ENCODE measurements at regions not wholly inside any gene's neighbourhood (a gene's known extent, or its start where the extent isn't known, plus 50 kb on each side); places are given as distances from the start of the nearest gene placed in this dataset.

DNA sequence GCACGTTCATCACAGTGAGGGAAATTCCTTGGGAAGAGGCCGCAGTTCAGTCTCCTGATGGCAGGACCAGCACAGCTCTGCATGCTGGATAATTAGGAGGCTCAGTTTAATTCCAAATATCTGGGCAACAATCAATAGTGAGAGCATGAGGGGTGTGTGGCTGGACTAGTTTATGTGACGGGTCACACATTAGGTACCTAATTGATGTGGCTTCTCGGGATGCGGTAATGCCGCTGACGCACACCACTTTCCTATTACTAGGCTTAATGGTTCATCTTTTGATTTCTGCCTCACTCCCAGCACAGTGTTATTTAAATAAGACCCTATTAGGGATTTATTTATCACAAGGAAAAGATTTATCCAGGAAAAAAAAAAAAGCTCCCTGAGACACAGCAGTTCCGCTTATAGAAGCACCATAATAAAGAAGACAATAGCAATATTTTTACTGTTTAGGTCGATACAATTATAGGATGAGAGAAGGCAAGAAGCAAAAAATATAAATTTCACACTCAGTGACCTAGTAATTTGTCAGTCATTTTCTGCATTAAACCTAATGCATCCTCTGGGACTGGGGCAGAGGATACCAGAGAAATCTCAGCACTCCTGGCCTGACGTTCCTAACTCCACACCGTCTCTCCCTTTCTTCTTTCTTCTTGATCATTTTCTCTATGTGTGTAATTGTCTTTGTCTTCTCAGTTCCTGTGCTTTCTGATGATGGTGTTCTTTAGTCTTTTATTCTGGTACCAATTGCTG lies 264.7 kb upstream of the SLC14A2 start:
- in situ Hi-C loops (cut with MboI) (no loop called here), intact Hi-C loops (cut with micrococcal nuclease; ENCODE audit: unreplicated experiment) (no loop called here)
- no peak overlapping the region for H3K9ac ChIP-seq (ENCODE audit: control insufficient read depth, insufficient read depth, low read length)
- ChIA-PET CTCF (interaction anchor here (0.7 kb wide), 1 partner anchor 224 kb away, joined by 3 read pairs; no protein-coding TSS in a partner anchor), SMC1A (ENCODE audit: uncharacterized antibody, unreplicated experiment) (no interaction called here), POLR2A (no interaction called here), RAD21 (ENCODE audit: unreplicated experiment) (no interaction called here)
- no peaks in the 10 kb centered on the region for H3K79me2 ChIP-seq (ENCODE audit: control insufficient read depth, insufficient read depth, low read length)
- DNase-seq (ENCODE audit: low read depth, low spot score) (no peak), FAIRE-seq (no peak), ATAC-seq (no peak)
- 53% methylated on average over 11 of the region's 11 CpGs for WGBS (ENCODE audit: insufficient coverage, insufficient replicate concordance, low lambda C conversion rate, missing lambda C conversion rate)
- H3K27me3 ChIP-seq (replicated peaks in 1 of 2; ENCODE audit: control insufficient read depth in 2 of 2, insufficient read depth in 2 of 2, low read length in 1 of 2): peaks cover 0 to 3% of the 10 kb centered on the region in 2 experiments; a peak in 1 of 4 replicates
- H3K9me3 ChIP-seq (replicated peaks; ENCODE audit: control insufficient read depth, insufficient read depth, low read length): no peaks in the 10 kb centered on the region
- H3K4me3 ChIP-seq: no peak overlapping the region
- TF ChIP-seq, protein P1, sequence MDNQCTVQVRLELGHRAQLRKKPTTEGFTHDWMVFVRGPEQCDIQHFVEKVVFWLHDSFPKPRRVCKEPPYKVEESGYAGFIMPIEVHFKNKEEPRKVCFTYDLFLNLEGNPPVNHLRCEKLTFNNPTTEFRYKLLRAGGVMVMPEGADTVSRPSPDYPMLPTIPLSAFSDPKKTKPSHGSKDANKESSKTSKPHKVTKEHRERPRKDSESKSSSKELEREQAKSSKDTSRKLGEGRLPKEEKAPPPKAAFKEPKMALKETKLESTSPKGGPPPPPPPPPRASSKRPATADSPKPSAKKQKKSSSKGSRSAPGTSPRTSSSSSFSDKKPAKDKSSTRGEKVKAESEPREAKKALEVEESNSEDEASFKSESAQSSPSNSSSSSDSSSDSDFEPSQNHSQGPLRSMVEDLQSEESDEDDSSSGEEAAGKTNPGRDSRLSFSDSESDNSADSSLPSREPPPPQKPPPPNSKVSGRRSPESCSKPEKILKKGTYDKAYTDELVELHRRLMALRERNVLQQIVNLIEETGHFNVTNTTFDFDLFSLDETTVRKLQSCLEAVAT (IDR thresholded peaks at IDR 0.05): no peak
- TF ChIP-seq, protein P2, sequence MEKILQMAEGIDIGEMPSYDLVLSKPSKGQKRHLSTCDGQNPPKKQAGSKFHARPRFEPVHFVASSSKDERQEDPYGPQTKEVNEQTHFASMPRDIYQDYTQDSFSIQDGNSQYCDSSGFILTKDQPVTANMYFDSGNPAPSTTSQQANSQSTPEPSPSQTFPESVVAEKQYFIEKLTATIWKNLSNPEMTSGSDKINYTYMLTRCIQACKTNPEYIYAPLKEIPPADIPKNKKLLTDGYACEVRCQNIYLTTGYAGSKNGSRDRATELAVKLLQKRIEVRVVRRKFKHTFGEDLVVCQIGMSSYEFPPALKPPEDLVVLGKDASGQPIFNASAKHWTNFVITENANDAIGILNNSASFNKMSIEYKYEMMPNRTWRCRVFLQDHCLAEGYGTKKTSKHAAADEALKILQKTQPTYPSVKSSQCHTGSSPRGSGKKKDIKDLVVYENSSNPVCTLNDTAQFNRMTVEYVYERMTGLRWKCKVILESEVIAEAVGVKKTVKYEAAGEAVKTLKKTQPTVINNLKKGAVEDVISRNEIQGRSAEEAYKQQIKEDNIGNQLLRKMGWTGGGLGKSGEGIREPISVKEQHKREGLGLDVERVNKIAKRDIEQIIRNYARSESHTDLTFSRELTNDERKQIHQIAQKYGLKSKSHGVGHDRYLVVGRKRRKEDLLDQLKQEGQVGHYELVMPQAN (conservative IDR thresholded peaks at IDR 0.05): no peak
- TF ChIP-seq KAT2A (conservative IDR thresholded peaks at IDR 0.05; ENCODE audit: control insufficient read depth, low read depth, low read length): no peak
- no peak for TF ChIP-seq KLF5 (IDR thresholded peaks at IDR 0.05; ENCODE audit: partially characterized antibody)
- TF ChIP-seq ZNF274 (IDR thresholded peaks at IDR 0.05; ENCODE audit: insufficient read depth, insufficient read length): no peak
- no peak for TF ChIP-seq RAD51 (IDR thresholded peaks at IDR 0.05)
- TF ChIP-seq POLR2A (IDR thresholded peaks at IDR 0.05; ENCODE audit: low read depth, low read length): no peak
- no peak for TF ChIP-seq BCL11A (IDR thresholded peaks at IDR 0.05; ENCODE audit: low read depth, low read length)
- TF ChIP-seq SREBF2 (IDR thresholded peaks at IDR 0.05; ENCODE audit: low read length): no peak
- TF ChIP-seq, protein P3, sequence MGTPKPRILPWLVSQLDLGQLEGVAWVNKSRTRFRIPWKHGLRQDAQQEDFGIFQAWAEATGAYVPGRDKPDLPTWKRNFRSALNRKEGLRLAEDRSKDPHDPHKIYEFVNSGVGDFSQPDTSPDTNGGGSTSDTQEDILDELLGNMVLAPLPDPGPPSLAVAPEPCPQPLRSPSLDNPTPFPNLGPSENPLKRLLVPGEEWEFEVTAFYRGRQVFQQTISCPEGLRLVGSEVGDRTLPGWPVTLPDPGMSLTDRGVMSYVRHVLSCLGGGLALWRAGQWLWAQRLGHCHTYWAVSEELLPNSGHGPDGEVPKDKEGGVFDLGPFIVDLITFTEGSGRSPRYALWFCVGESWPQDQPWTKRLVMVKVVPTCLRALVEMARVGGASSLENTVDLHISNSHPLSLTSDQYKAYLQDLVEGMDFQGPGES (IDR thresholded peaks at IDR 0.05): no peak
- TF ChIP-seq ZNF384 (IDR thresholded peaks at IDR 0.05; ENCODE audit: borderline replicate concordance, low read depth, low read length): no peak
- no peak for TF ChIP-seq MTA2 (IDR thresholded peaks at IDR 0.05; ENCODE audit: low read depth)
- no peak for TF ChIP-seq NFYA (IDR thresholded peaks at IDR 0.05; ENCODE audit: borderline replicate concordance, low read depth, low read length)
- TF ChIP-seq TCF12 (IDR thresholded peaks at IDR 0.05; ENCODE audit: low read depth, low read length): no peak
- no peaks in the 10 kb centered on the region for H4K20me1 ChIP-seq (ENCODE audit: control insufficient read depth, insufficient read depth)
- H3K27ac ChIP-seq (ENCODE audit: control insufficient read depth, insufficient read depth): no peak overlapping the region
- no peak overlapping the region for H3K4me2 ChIP-seq (ENCODE audit: control insufficient read depth, insufficient read depth)
- no peaks in the 10 kb centered on the region for H3K4me1 ChIP-seq (ENCODE audit: control insufficient read depth, insufficient read depth, low read length)
- H2AFZ ChIP-seq (ENCODE audit: control insufficient read depth, low read depth, low read length): no peak overlapping the region
- no TSS peak for BruUV-seq (replicated peaks)
- no peaks in the 10 kb centered on the region for H3K36me3 ChIP-seq (ENCODE audit: control insufficient read depth in 2 of 2, insufficient read depth in 2 of 2, low read length in 1 of 2)

Data from GM12878 (cell line).